ENCODE measurements at regions not wholly inside any gene's neighbourhood (a gene's known extent, or its start where the extent isn't known, plus 50 kb on each side); places are given as distances from the start of the nearest gene placed in this dataset.

DNA sequence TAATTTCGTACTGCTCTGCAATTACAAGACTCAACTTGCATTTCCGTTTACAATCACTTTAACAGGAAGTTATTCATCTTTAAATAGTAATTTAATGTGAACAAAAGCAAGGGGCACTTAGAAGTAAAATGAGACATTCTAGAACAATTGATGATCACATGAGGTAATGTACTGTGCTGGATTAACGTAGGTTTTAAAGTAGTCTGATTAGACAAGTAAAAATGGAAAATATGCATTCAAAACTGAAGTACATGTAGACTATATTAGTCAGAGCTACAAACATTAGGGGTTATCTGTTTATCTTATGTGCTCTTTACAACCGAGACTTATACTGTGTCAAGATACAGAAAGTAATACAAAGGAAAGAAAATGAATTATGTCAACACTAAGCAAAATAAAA is 1528.0 kb downstream of the SLITRK5 start:
- no peak for TF ChIP-seq CTCF (IDR thresholded peaks at IDR 0.05)
- TF ChIP-seq POLR2AphosphoS5 (IDR thresholded peaks at IDR 0.05) = no peak

All from prostate gland (tissue), 2 donors.